ENCODE measurements at regions not wholly inside any gene's neighbourhood (a gene's known extent, or its start where the extent isn't known, plus 50 kb on each side); places are given as distances from the start of the nearest gene placed in this dataset.
"Not testable (repeated sequence)": the region's sequence is repeated elsewhere in the genome, so short reads cannot be mapped to it uniquely, and the experiment has no call there.

GRCh38 chr2:118791483-118791882 is 56.0 kb downstream of the EN1 start:
- DNase-seq, result no peak

- DNase-seq, result no peak
These were observed 60.7 kb downstream of the EN1 start for GRCh38 chr2:118786746-118787145.

GRCh38 chr2:118784860-118785259 is 62.6 kb downstream of the EN1 start:
- DNase-seq, result no peak

GRCh38 chr2:118779362-118779761 is 68.1 kb downstream of the EN1 start:
- DNase-seq, result no peak

GRCh38 chr2:118774458-118775133 is 72.9 kb downstream of the EN1 start:
- no peak for DNase-seq

- DNase-seq, result no peak
These were observed 73.6 kb downstream of the EN1 start for GRCh38 chr2:118773826-118774225.

GRCh38 chr2:118772487-118773200 is 74.8 kb downstream of the EN1 start:
- no peak for DNase-seq

- DNase-seq, result no peak
These were observed 77.6 kb downstream of the EN1 start for GRCh38 chr2:118769707-118770400.

- DNase-seq, result no peak
These were observed 80.6 kb downstream of the EN1 start for GRCh38 chr2:118766871-118767270.

- no peak for DNase-seq
These were observed 82.6 kb downstream of the EN1 start for GRCh38 chr2:118764855-118765254.

GRCh38 chr2:118763797-118764196 is 83.7 kb downstream of the EN1 start:
- DNase-seq, result no peak

- DNase-seq, result no peak
These were observed 85.2 kb downstream of the EN1 start for GRCh38 chr2:118762290-118762689.

- no peak for DNase-seq
These were observed 85.7 kb downstream of the EN1 start for GRCh38 chr2:118761771-118762170.

GRCh38 chr2:118755901-118756300 is 91.5 kb downstream of the EN1 start:
- no peak for DNase-seq

- DNase-seq, result no peak
These were observed 92.1 kb downstream of the EN1 start for GRCh38 chr2:118755384-118755783.

- no peak for DNase-seq
These were observed 94.6 kb downstream of the EN1 start for GRCh38 chr2:118752762-118753429.

- DNase-seq, result no peak
These were observed 96.4 kb downstream of the EN1 start for GRCh38 chr2:118750959-118751565.

GRCh38 chr2:118748245-118748885 is 99.1 kb downstream of the EN1 start:
- DNase-seq, result no peak

- no peak for DNase-seq
These were observed 99.8 kb downstream of the EN1 start for GRCh38 chr2:118747637-118748036.

- DNase-seq, result no peak
These were observed 100.4 kb downstream of the EN1 start for GRCh38 chr2:118747066-118747465.

GRCh38 chr2:118744682-118745181 is 102.7 kb downstream of the EN1 start:
- DNase-seq, result not testable (repeated sequence)

Data from CD4-positive, alpha-beta T cell treated with Interleukin-4 for 1 hour (primary cell).